WI38 (cell line): ENCODE measurements at regions not wholly inside any gene's neighbourhood (a gene's known extent, or its start where the extent isn't known, plus 50 kb on each side); places are given as distances from the start of the nearest gene placed in this dataset.

Source experiments
- H3K4me3 ChIP-seq: 2 replicates; pipeline ENCODE4 v1.5.1; 2011; ENCODE audit warnings: low read depth, mild to moderate bottlenecking, control low read depth, low read length
- TF ChIP-seq, protein P1 (sequence below): IDR thresholded peaks from 2 replicates; pipeline ENCODE4 v1.5.1; 2012; ENCODE audit warnings: low read depth, mild to moderate bottlenecking, control low read depth, low read length

GRCh38 chrX:39616098-39616729, 481.5 kb downstream of the BCOR start:
- no peak overlapping the region for H3K4me3 ChIP-seq
- TF ChIP-seq, protein P1, sequence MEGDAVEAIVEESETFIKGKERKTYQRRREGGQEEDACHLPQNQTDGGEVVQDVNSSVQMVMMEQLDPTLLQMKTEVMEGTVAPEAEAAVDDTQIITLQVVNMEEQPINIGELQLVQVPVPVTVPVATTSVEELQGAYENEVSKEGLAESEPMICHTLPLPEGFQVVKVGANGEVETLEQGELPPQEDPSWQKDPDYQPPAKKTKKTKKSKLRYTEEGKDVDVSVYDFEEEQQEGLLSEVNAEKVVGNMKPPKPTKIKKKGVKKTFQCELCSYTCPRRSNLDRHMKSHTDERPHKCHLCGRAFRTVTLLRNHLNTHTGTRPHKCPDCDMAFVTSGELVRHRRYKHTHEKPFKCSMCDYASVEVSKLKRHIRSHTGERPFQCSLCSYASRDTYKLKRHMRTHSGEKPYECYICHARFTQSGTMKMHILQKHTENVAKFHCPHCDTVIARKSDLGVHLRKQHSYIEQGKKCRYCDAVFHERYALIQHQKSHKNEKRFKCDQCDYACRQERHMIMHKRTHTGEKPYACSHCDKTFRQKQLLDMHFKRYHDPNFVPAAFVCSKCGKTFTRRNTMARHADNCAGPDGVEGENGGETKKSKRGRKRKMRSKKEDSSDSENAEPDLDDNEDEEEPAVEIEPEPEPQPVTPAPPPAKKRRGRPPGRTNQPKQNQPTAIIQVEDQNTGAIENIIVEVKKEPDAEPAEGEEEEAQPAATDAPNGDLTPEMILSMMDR = no peak

- no peak overlapping the region for H3K4me3 ChIP-seq
- TF ChIP-seq, protein P1 = no peak
Observed at GRCh38 chrX:39616731-39617130, 481.0 kb downstream of the BCOR start.

DNA sequence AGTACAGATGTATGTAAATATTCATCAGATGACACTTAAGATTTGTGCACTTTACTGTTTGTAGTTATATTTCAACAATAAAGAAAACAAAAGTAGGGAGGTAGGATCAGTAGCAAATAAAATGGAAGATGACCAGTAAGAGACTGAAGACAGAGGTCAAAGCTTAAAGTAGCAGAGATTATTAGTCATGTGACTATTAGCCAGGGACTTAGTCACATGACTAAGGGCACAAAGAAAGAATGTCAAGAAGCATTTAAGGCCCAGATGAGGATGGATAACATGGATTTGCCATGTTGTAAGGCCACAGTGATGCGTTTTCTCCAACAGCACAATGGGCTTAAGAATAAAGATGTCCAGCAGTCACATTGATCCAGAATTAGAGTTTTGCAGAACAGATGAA, 479.6 kb downstream of the BCOR start:
- H3K4me3 ChIP-seq = no peak overlapping the region
- TF ChIP-seq, protein P1 = no peak

GRCh38 chrX:39619182-39620009, 478.4 kb downstream of the BCOR start:
- TF ChIP-seq, protein P1 = no peak
- H3K4me3 ChIP-seq = no peak overlapping the region

- H3K4me3 ChIP-seq = no peak overlapping the region
- TF ChIP-seq, protein P1 = no peak
Observed at GRCh38 chrX:39624166-39624565, 473.6 kb downstream of the BCOR start.

DNA sequence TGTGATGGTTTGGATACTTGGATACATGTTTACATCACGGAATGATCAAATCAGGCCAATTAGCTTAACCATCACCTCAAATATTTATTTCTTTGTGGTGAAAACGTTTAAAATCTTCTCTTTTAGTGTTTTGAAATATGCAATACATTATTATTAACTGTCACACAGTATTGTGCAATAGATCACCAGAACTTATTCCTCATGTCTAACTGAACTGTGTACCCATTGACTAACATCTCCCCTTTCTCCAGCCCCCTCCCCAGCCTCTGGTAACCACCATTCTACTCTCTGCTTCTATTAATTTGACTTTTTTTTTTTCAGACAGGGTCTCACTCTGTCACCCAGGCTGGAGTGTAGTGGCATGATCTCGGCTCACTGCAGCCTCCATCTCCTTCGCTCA, 471.9 kb downstream of the BCOR start:
- TF ChIP-seq, protein P1 = no peak
- H3K4me3 ChIP-seq = no peak overlapping the region

- H3K4me3 ChIP-seq = no peak overlapping the region
- TF ChIP-seq, protein P1 = no peak
Observed at GRCh38 chrX:39626749-39627148, 471.0 kb downstream of the BCOR start.
